SK-N-SH (cell line): ENCODE measurements at regions not wholly inside any gene's neighbourhood (a gene's known extent, or its start where the extent isn't known, plus 50 kb on each side); places are given as distances from the start of the nearest gene placed in this dataset.

Experiments used
- CTCF ChIA-PET: fragments of 300-600, 350-600 bp; formaldehyde crosslinking; extraction: SDS; loops from one replicate; lab custom pipeline; 2021; lab: Yijun Ruan, JAX
- POLR2A ChIA-PET: fragments of 350-600 bp; sonication (Branson Sonifier 250); formaldehyde crosslinking; extraction: SDS; loops from one replicate; lab custom pipeline; 2020; ENCODE audit warnings: antibody characterized with exemption, inconsistent platforms; lab: Yijun Ruan, JAX
- DNase-seq: peaks from one replicate; pipeline ENCODE4 v3.0.0; 2012
- H2AFZ ChIP-seq: fragments of 200-600 bp; sonication (generic); 2 replicates; pipeline ENCODE4 v1.8.1; 2016; ENCODE audit warnings: antibody characterized with exemption, mild to moderate bottlenecking, low read depth
- H3F3A ChIP-seq: fragments of 200-600 bp; sonication (generic); replicated peaks from 2 replicates; pipeline ENCODE3; 2016; ENCODE audit warnings: antibody characterized with exemption, mild to moderate bottlenecking; ENCODE audit not compliant: insufficient read depth
- H3K27ac ChIP-seq, 2 experiments: fragments of 200-500 bp in 1 of 2; fragments of 200-600 bp in 1 of 2; sonication (Bioruptor generic) in 1 of 2; sonication (generic), shearing (Covaris generic) in 1 of 2; 2 replicates each; pipeline versions ENCODE4 v1.5.1 to v1.6.1; 2014 to 2016; ENCODE audit warnings: low read depth in 2 of 2, inconsistent platforms in 1 of 2, low read length in 1 of 2, mild to moderate bottlenecking in 1 of 2, mixed read lengths in 1 of 2
- H3K27me3 ChIP-seq: fragments of 200-600 bp; sonication (generic), shearing (Covaris generic); 2 replicates; pipeline ENCODE4 v1.6.1; 2016; ENCODE audit warnings: mixed run types; ENCODE audit not compliant: insufficient read depth
- H3K36me3 ChIP-seq, 2 experiments: fragments of 200-500 bp in 1 of 2; fragments of 200-600 bp in 1 of 2; sonication (Bioruptor generic) in 1 of 2; sonication (generic) in 1 of 2; replicated peaks in 1 of 2; 2 replicates each; pipeline versions ENCODE3 to v1.5.1; 2014 to 2016; ENCODE audit warnings: low read length in 1 of 2, mild to moderate bottlenecking in 1 of 2; ENCODE audit not compliant: insufficient read depth in 2 of 2, control insufficient read depth in 1 of 2
- H3K4me1 ChIP-seq, 2 experiments: fragments of 200-500 bp in 1 of 2; fragments of 200-600 bp in 1 of 2; sonication (Bioruptor generic) in 1 of 2; sonication (generic), shearing (Covaris generic) in 1 of 2; 2 replicates each; pipeline versions ENCODE4 v1.5.1 to v1.6.1; 2014 to 2016; ENCODE audit warnings: low read depth in 1 of 2, low read length in 1 of 2, mixed run types in 1 of 2; ENCODE audit not compliant: insufficient read depth in 2 of 2, control insufficient read depth in 1 of 2
- H3K4me2 ChIP-seq: fragments of 200-600 bp; sonication (generic), shearing (Covaris generic); 2 replicates; pipeline ENCODE4 v1.6.1; 2017; ENCODE audit warnings: mixed run types
- H3K4me3 ChIP-seq, 2 experiments: fragments of 200-500 bp in 1 of 2; fragments of 200-600 bp in 1 of 2; sonication (Bioruptor generic) in 1 of 2; sonication (generic), shearing (Covaris generic) in 1 of 2; 2 replicates each; pipeline versions ENCODE4 v1.5.1 to v1.8.1; 2014 to 2016; ENCODE audit warnings: low read depth in 2 of 2, inconsistent platforms in 1 of 2, low read length in 1 of 2, mild to moderate bottlenecking in 1 of 2, mixed read lengths in 1 of 2, moderate library complexity in 1 of 2
- H3K79me2 ChIP-seq: fragments of 200-600 bp; sonication (generic); 2 replicates; pipeline ENCODE4 v1.8.1; 2017; ENCODE audit warnings: mild to moderate bottlenecking; ENCODE audit not compliant: insufficient read depth
- H3K9ac ChIP-seq: fragments of 200-600 bp; sonication (generic); 2 replicates; pipeline ENCODE4 v1.6.1; 2017; ENCODE audit warnings: mixed run types
- H3K9me2 ChIP-seq: fragments of 200-600 bp; sonication (generic); 2 replicates; pipeline ENCODE4 v1.6.1; 2017; ENCODE audit warnings: mixed run types
- H3K9me3 ChIP-seq: fragments of 200-600 bp; sonication (generic); 2 replicates; pipeline ENCODE4 v1.6.1; 2017; ENCODE audit warnings: mixed run types, mild to moderate bottlenecking, moderate library complexity
- H4K20me1 ChIP-seq: fragments of 200-600 bp; sonication (generic); 2 replicates; pipeline ENCODE4 v1.6.1; 2017; ENCODE audit warnings: mild to moderate bottlenecking, mixed run types; ENCODE audit not compliant: insufficient read depth
- CHD2 ChIP-seq: fragments of 150-350 bp; IDR thresholded peaks from 2 replicates; pipeline ENCODE4 v1.6.1; 2018; ENCODE audit warnings: low read length; ENCODE audit not compliant: partially characterized antibody
- ELF1 ChIP-seq: IDR thresholded peaks from 2 replicates; pipeline ENCODE4 v1.4.0; 2012
- EP300 ChIP-seq, 2 experiments: IDR thresholded peaks; 2 replicates each; pipeline versions ENCODE4 v1.4.0 to v1.6.1; 2012; ENCODE audit warnings: borderline replicate concordance in 1 of 2, low read depth in 1 of 2, low read length in 1 of 2
- FOXM1 ChIP-seq: IDR thresholded peaks from 2 replicates; pipeline ENCODE4 v1.4.0; 2012; ENCODE audit warnings: low read depth, mild to moderate bottlenecking
- JUND ChIP-seq: IDR thresholded peaks from 2 replicates; pipeline ENCODE4 v1.4.0; 2012
- RXRA ChIP-seq: IDR thresholded peaks from 2 replicates; pipeline ENCODE4 v1.4.0; 2012; ENCODE audit warnings: low read depth, mild to moderate bottlenecking, borderline replicate concordance
- SMC3 ChIP-seq: IDR thresholded peaks from 2 replicates; pipeline ENCODE4 v1.6.1; 2012; ENCODE audit warnings: low read depth, low read length, improper control_type of control experiment
- TAF1 ChIP-seq: IDR thresholded peaks from 2 replicates; pipeline ENCODE4 v1.6.1; 2012; ENCODE audit warnings: low read depth, mild to moderate bottlenecking, low read length, moderate library complexity, borderline replicate concordance
- TCF12 ChIP-seq: IDR thresholded peaks from 2 replicates; pipeline ENCODE4 v1.4.0; 2012
- WGBS: methylation state at CpG from one replicate; pipeline ENCODE4 v1.1.6; 2017; ENCODE audit warnings: low lambda C conversion rate; 5-methylcytosine and 5-hydroxymethylcytosine counted together
- TF ChIP-seq, protein P1 (sequence below): fragments of 200-600 bp; sonication (generic); IDR thresholded peaks from 2 replicates; pipeline ENCODE4 v1.6.1; 2017; ENCODE audit warnings: antibody characterized with exemption, mild to moderate bottlenecking, moderate library complexity

DNA sequence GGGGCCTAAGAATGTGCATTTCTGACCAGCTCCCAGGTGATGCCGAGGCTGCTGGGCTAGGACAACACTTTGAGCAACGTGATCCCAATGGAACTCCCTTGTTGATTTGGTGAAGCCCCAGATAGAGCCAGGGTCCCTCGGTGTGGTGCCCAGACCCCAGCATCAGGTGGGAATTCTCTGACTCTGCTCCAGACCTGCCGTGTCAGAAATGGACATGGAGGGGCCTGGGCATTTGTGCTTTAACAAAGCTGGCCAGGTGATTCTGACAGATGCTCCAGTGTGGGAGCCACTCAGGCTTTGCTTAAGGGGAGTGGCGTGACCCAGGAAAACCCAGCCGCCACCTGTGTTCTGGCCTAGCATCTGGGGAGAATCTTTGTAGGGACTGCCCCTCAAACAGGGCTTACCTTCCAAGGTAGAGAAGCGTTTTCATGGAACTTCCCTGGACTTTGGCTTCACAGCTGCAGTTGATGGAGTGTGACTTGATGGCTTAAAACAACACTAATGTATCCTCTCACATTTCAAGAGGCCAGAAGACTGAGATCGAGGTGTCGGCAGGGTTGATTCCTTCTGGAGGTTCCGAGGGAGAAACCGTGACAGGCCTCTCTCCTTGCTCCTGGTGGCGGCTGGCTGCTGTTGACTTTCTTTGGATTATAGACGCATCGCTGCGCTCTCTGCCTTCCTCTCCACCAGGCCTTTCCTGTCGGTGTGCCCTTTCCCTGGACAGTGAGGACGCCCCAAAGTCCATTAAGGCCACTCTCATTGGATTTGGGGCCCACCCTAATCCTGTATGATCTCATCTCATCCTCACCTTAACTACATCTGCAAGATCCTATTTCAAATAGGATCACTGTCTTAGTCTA lies 57.0 kb upstream of the HDAC4 start:
- POLR2A ChIA-PET, result no interaction called here
- CTCF ChIA-PET, result no interaction called here

GRCh38 chr2:239456940-239457339 lies 56.1 kb upstream of the HDAC4 start:
- no peaks in the 10 kb centered on the region for H3K4me1 ChIP-seq
- no peaks in the 10 kb centered on the region for H4K20me1 ChIP-seq
- H3K9ac ChIP-seq, result no peak overlapping the region
- no peak overlapping the region for H2AFZ ChIP-seq
- TF ChIP-seq EP300 (IDR thresholded peaks at IDR 0.05; ENCODE audit: borderline replicate concordance in 1 of 2, low read depth in 1 of 2, low read length in 1 of 2), result no peak
- no peaks in the 10 kb centered on the region for H3K79me2 ChIP-seq
- peaks cover 2% of the 10 kb centered on the region; the same call in 1 of the 2 replicates for H3K9me3 ChIP-seq
- H3K27me3 ChIP-seq, result no peaks in the 10 kb centered on the region
- CTCF ChIA-PET, result no interaction called here
- POLR2A ChIA-PET, result no interaction called here
- H3K4me3 ChIP-seq, result no peak overlapping the region
- H3K9me2 ChIP-seq, result no peaks in the 10 kb centered on the region
- 12% methylated on average over 4 of the region's 5 CpGs for WGBS
- no peak overlapping the region for H3K4me2 ChIP-seq
- H3K36me3 ChIP-seq, result no peaks in the 10 kb centered on the region
- DNase-seq, result no peak
- no peaks in the 10 kb centered on the region for H3F3A ChIP-seq
- no peak overlapping the region for H3K27ac ChIP-seq

More for the DNA sequence above, 57.0 kb upstream of the HDAC4 start:
- H3K9me2 ChIP-seq, result no peaks in the 10 kb centered on the region
- TF ChIP-seq CHD2 (no peak), FOXM1 (no peak), JUND (no peak), ELF1 (no peak), RXRA (no peak), TCF12 (no peak), TAF1 (no peak), SMC3 (no peak)
- TF ChIP-seq, protein P1, sequence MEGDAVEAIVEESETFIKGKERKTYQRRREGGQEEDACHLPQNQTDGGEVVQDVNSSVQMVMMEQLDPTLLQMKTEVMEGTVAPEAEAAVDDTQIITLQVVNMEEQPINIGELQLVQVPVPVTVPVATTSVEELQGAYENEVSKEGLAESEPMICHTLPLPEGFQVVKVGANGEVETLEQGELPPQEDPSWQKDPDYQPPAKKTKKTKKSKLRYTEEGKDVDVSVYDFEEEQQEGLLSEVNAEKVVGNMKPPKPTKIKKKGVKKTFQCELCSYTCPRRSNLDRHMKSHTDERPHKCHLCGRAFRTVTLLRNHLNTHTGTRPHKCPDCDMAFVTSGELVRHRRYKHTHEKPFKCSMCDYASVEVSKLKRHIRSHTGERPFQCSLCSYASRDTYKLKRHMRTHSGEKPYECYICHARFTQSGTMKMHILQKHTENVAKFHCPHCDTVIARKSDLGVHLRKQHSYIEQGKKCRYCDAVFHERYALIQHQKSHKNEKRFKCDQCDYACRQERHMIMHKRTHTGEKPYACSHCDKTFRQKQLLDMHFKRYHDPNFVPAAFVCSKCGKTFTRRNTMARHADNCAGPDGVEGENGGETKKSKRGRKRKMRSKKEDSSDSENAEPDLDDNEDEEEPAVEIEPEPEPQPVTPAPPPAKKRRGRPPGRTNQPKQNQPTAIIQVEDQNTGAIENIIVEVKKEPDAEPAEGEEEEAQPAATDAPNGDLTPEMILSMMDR, result no peak
- H4K20me1 ChIP-seq, result no peaks in the 10 kb centered on the region
- no peaks in the 10 kb centered on the region for H3F3A ChIP-seq
- no peaks in the 10 kb centered on the region for H3K79me2 ChIP-seq
- H3K27me3 ChIP-seq, result no peaks in the 10 kb centered on the region
- no peak overlapping the region for H3K27ac ChIP-seq
- 54% methylated on average over 15 of the region's 17 CpGs for WGBS
- H3K4me2 ChIP-seq, result no peak overlapping the region
- no peaks in the 10 kb centered on the region for H3K9me3 ChIP-seq
- no peak overlapping the region for H3K9ac ChIP-seq
- DNase-seq, result no peak
- no peaks in the 10 kb centered on the region for H3K36me3 ChIP-seq
- no peak overlapping the region for H3K4me3 ChIP-seq
- H2AFZ ChIP-seq, result no peak overlapping the region
- H3K4me1 ChIP-seq, result no peaks in the 10 kb centered on the region
